ENCODE measurements at regions not wholly inside any gene's neighbourhood (a gene's known extent, or its start where the extent isn't known, plus 50 kb on each side); places are given as distances from the start of the nearest gene placed in this dataset.

DNA sequence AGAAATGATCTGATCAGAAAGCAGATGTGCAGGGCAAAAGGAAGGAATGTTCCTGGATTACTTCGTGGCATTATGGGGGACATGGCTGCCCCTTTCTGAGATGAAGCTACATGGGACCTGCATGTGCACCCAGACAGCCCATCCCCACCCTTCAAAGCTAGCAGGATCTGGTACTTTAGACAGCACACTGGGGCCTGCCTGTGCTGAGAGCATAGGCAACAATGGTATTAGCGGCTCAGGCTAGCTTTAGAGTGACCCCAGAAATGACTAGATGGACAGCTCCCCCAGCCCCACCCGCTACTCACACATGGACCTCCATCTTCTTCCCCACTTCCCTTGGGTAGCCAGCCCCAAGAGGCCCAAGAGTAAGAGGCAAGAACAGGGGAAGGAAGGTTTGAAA is 61.5 kb upstream of the NFE2L2 start:
- TF ChIP-seq, protein P1, sequence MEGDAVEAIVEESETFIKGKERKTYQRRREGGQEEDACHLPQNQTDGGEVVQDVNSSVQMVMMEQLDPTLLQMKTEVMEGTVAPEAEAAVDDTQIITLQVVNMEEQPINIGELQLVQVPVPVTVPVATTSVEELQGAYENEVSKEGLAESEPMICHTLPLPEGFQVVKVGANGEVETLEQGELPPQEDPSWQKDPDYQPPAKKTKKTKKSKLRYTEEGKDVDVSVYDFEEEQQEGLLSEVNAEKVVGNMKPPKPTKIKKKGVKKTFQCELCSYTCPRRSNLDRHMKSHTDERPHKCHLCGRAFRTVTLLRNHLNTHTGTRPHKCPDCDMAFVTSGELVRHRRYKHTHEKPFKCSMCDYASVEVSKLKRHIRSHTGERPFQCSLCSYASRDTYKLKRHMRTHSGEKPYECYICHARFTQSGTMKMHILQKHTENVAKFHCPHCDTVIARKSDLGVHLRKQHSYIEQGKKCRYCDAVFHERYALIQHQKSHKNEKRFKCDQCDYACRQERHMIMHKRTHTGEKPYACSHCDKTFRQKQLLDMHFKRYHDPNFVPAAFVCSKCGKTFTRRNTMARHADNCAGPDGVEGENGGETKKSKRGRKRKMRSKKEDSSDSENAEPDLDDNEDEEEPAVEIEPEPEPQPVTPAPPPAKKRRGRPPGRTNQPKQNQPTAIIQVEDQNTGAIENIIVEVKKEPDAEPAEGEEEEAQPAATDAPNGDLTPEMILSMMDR (IDR thresholded peaks at IDR 0.05; ENCODE audit: low read depth, low read length), result no peak
- TF ChIP-seq EZH2phosphoT487 (IDR thresholded peaks at IDR 0.05; ENCODE audit: low read depth), result no peak
